Osteoblast (primary cell): ENCODE measurements at regions not wholly inside any gene's neighbourhood (a gene's known extent, or its start where the extent isn't known, plus 50 kb on each side); places are given as distances from the start of the nearest gene placed in this dataset.
A peak's percentile ranks its signal among the peaks of the same experiment; 100 is the strongest.

ENCODE experiments used
- DNase-seq: peaks from one replicate; pipeline ENCODE4 v3.0.0; 2011; ENCODE audit warnings: low spot score, mixed read lengths; ENCODE audit not compliant: insufficient read length; ENCODE audit errors: missing footprints
- H2AFZ ChIP-seq: 2 replicates; pipeline ENCODE4 v1.6.0; 2011; ENCODE audit warnings: mild to moderate bottlenecking, low read length
- H3K27ac ChIP-seq: 2 replicates; pipeline ENCODE4 v1.5.1; 2011; ENCODE audit warnings: mild to moderate bottlenecking, low read depth, low read length, moderate library complexity
- H3K27me3 ChIP-seq: 2 replicates; pipeline ENCODE4 v1.6.0; 2012; ENCODE audit warnings: mild to moderate bottlenecking, control low read depth, inconsistent platforms, low read length, moderate library complexity; ENCODE audit not compliant: insufficient read depth
- H3K36me3 ChIP-seq: 2 replicates; pipeline ENCODE4 v1.5.1; 2011; ENCODE audit warnings: mild to moderate bottlenecking, low read length, control low read depth, moderate library complexity; ENCODE audit not compliant: insufficient read depth
- H3K4me1 ChIP-seq: 2 replicates; pipeline ENCODE4 v1.5.1; 2011; ENCODE audit warnings: mild to moderate bottlenecking, low read length, control low read depth, moderate library complexity; ENCODE audit not compliant: insufficient read depth
- H3K4me2 ChIP-seq: 2 replicates; pipeline ENCODE4 v1.6.0; 2011; ENCODE audit warnings: mild to moderate bottlenecking, low read length; ENCODE audit not compliant: insufficient read depth
- H3K4me3 ChIP-seq: fragments of 200-600 bp; sonication (generic); 3 replicates; pipeline ENCODE4 v1.5.1; 2012; ENCODE audit warnings: mild to moderate bottlenecking, low read length, inconsistent platforms; ENCODE audit not compliant: insufficient read depth
- H3K79me2 ChIP-seq: 2 replicates; pipeline ENCODE4 v1.6.0; 2012; ENCODE audit warnings: mild to moderate bottlenecking, low read length, control low read depth, inconsistent platforms; ENCODE audit not compliant: insufficient read depth
- H3K9me3 ChIP-seq: 2 replicates; pipeline ENCODE4 v1.5.1; 2011; ENCODE audit warnings: low read depth, low read length, control low read depth
- H4K20me1 ChIP-seq: 2 replicates; pipeline ENCODE4 v1.6.0; 2012; ENCODE audit warnings: mild to moderate bottlenecking, low read length, control low read depth; ENCODE audit not compliant: insufficient read depth
- CTCF ChIP-seq: IDR thresholded peaks from 2 replicates; pipeline ENCODE4 v1.5.1; 2011; ENCODE audit warnings: mild to moderate bottlenecking, low read depth, low read length, moderate library complexity; ENCODE audit errors: extremely low read depth

GRCh38 chr1:9453779-9454418, 85.4 kb upstream of the SLC25A33 start:
- Histone ChIP-seq H4K20me1 (no peaks in the 10 kb centered on the region), H3K79me2 (no peaks in the 10 kb centered on the region), H3K4me1 (peaks cover 14% of the 10 kb centered on the region), H3K36me3 (no peaks in the 10 kb centered on the region), H3K27me3 (no peaks in the 10 kb centered on the region), H3K27ac (no peak overlapping the region), H2AFZ (no peak overlapping the region), H3K9me3 (no peaks in the 10 kb centered on the region), H3K4me3 (no peak overlapping the region), H3K4me2 (no peak overlapping the region)
- peak; percentile 71 for DNase-seq
- no peak for TF ChIP-seq CTCF

- no peak overlapping the region for H3K4me3 ChIP-seq
- peaks cover 9% of the 10 kb centered on the region for H3K4me1 ChIP-seq
- H3K36me3 ChIP-seq, result no peaks in the 10 kb centered on the region
- no peak overlapping the region for H3K27ac ChIP-seq
- no peaks in the 10 kb centered on the region for H3K9me3 ChIP-seq
- no peak for TF ChIP-seq CTCF
- no peak for DNase-seq
- no peaks in the 10 kb centered on the region for H4K20me1 ChIP-seq
- H3K4me2 ChIP-seq, result no peak overlapping the region
- no peak overlapping the region for H2AFZ ChIP-seq
- no peaks in the 10 kb centered on the region for H3K79me2 ChIP-seq
- peaks cover 3% of the 10 kb centered on the region for H3K27me3 ChIP-seq
Measured at GRCh38 chr1:9454494-9455066, 84.7 kb upstream of the SLC25A33 start.

GRCh38 chr1:9455487-9456234, 83.6 kb upstream of the SLC25A33 start:
- H3K79me2 ChIP-seq, result no peaks in the 10 kb centered on the region
- peaks cover 9% of the 10 kb centered on the region for H3K4me1 ChIP-seq
- peak; percentile 76 for DNase-seq
- H3K9me3 ChIP-seq, result no peaks in the 10 kb centered on the region
- H3K4me2 ChIP-seq, result peak overlapping the region; percentile 75
- no peaks in the 10 kb centered on the region for H4K20me1 ChIP-seq
- no peaks in the 10 kb centered on the region for H3K36me3 ChIP-seq
- H2AFZ ChIP-seq, result peak overlapping the region; percentile 68
- H3K27me3 ChIP-seq, result peaks cover 9% of the 10 kb centered on the region
- H3K27ac ChIP-seq, result no peak overlapping the region
- H3K4me3 ChIP-seq, result peak overlapping the region; percentile 54
- TF ChIP-seq CTCF, result peak; percentile 87

- Histone ChIP-seq H3K27me3 (peaks cover 9% of the 10 kb centered on the region), H3K36me3 (no peaks in the 10 kb centered on the region), H3K4me1 (peaks cover 9% of the 10 kb centered on the region), H3K9me3 (no peaks in the 10 kb centered on the region), H3K4me3 (no peak overlapping the region), H3K79me2 (no peaks in the 10 kb centered on the region), H4K20me1 (no peaks in the 10 kb centered on the region), H3K4me2 (no peak overlapping the region), H2AFZ (no peak overlapping the region), H3K27ac (no peak overlapping the region)
- no peak for DNase-seq
- no peak for TF ChIP-seq CTCF
Measured at GRCh38 chr1:9456833-9457232, 82.4 kb upstream of the SLC25A33 start.
